ENCODE measurements at regions not wholly inside any gene's neighbourhood (a gene's known extent, or its start where the extent isn't known, plus 50 kb on each side); places are given as distances from the start of the nearest gene placed in this dataset.

GRCh38 chr1:50295566-50295965 lies 127.7 kb downstream of the DMRTA2 start:
- DNase-seq (ENCODE audit: low spot score): no peak

GRCh38 chr1:50292276-50292675 lies 131.0 kb downstream of the DMRTA2 start:
- no peak for DNase-seq (ENCODE audit: low spot score)

GRCh38 chr1:50289495-50289894 lies 133.7 kb downstream of the DMRTA2 start:
- no peak for DNase-seq (ENCODE audit: low spot score)

- no peak for DNase-seq (ENCODE audit: low spot score)
Observed at GRCh38 chr1:50285994-50286393, 137.2 kb downstream of the DMRTA2 start.

GRCh38 chr1:50279622-50280330 lies 143.5 kb downstream of the DMRTA2 start:
- no peak for DNase-seq (ENCODE audit: low spot score)

GRCh38 chr1:50278961-50279360 lies 144.3 kb downstream of the DMRTA2 start:
- no peak for DNase-seq (ENCODE audit: low spot score)

GRCh38 chr1:50278410-50278809 lies 144.8 kb downstream of the DMRTA2 start:
- no peak for DNase-seq (ENCODE audit: low spot score)

- no peak for DNase-seq (ENCODE audit: low spot score)
Observed at GRCh38 chr1:50275566-50275965, 147.7 kb downstream of the DMRTA2 start.

GRCh38 chr1:50272912-50273311 lies 150.3 kb downstream of the DMRTA2 start:
- DNase-seq (ENCODE audit: low spot score): no peak

- peak; percentile 61 for DNase-seq (ENCODE audit: low spot score)
Observed at GRCh38 chr1:50271968-50272578, 151.2 kb downstream of the DMRTA2 start.

- DNase-seq (ENCODE audit: low spot score): no peak
Observed at GRCh38 chr1:50271337-50271736, 151.9 kb downstream of the DMRTA2 start.

- DNase-seq (ENCODE audit: low spot score): no peak
Observed at GRCh38 chr1:50270926-50271325, 152.3 kb downstream of the DMRTA2 start.

GRCh38 chr1:50268049-50268448 lies 155.2 kb downstream of the DMRTA2 start:
- no peak for DNase-seq (ENCODE audit: low spot score)

- DNase-seq (ENCODE audit: low spot score): no peak
Observed at GRCh38 chr1:50266509-50266908, 156.7 kb downstream of the DMRTA2 start.

GRCh38 chr1:50265790-50266314 lies 157.1 kb downstream of the ELAVL4 start:
- DNase-seq (ENCODE audit: low spot score): no peak

GRCh38 chr1:50264590-50264989 lies 155.9 kb downstream of the ELAVL4 start:
- DNase-seq (ENCODE audit: low spot score): no peak

GRCh38 chr1:50262436-50262835 lies 153.7 kb downstream of the ELAVL4 start:
- DNase-seq (ENCODE audit: low spot score): peak; percentile 60

GRCh38 chr1:50261951-50262350 lies 153.2 kb downstream of the ELAVL4 start:
- no peak for DNase-seq (ENCODE audit: low spot score)

- peak; percentile 69 for DNase-seq (ENCODE audit: low spot score)
Observed at GRCh38 chr1:50257940-50258685, 149.4 kb downstream of the ELAVL4 start.

- DNase-seq (ENCODE audit: low spot score): no peak
Observed at GRCh38 chr1:50257029-50257428, 148.3 kb downstream of the ELAVL4 start.
